ENCODE measurements at regions not wholly inside any gene's neighbourhood (a gene's known extent, or its start where the extent isn't known, plus 50 kb on each side); places are given as distances from the start of the nearest gene placed in this dataset.

GRCh38 chr10:4131407-4132215 lies 346.6 kb upstream of the KLF6 start:
- Histone ChIP-seq H3K36me3 (ENCODE audit: low read depth) (no peaks in the 10 kb centered on the region), H3K27me3 (replicated peaks; ENCODE audit: insufficient read depth) (no peaks in the 10 kb centered on the region), H4K20me1 (ENCODE audit: insufficient read depth) (no peaks in the 10 kb centered on the region), H3K27ac (peak overlapping the region; percentile 36), H3K4me3 (peak overlapping the region; percentile 36; the same call in 1 of the 2 replicates), H3K9ac (peak overlapping the region; percentile 10; the same call in 1 of the 2 replicates), H3K4me1 (ENCODE audit: insufficient read depth) (peaks cover 16% of the 10 kb centered on the region), H3F3A (ENCODE audit: insufficient read depth) (peaks cover 16% of the 10 kb centered on the region; the same call in 1 of the 2 replicates), H3K4me2 (ENCODE audit: unreplicated experiment) (peak overlapping the region; percentile 29), H3K9me3 (ENCODE audit: low read depth) (no peaks in the 10 kb centered on the region), H3K79me2 (ENCODE audit: insufficient read depth) (no peaks in the 10 kb centered on the region), H2AFZ (peak overlapping the region; percentile 52), H3K9me2 (ENCODE audit: insufficient read depth) (no peaks in the 10 kb centered on the region)
- in situ Hi-C loops (cut with MboI) = no loop called here
- 64 to 75% methylated on average over 5 of the region's 5 CpGs for WGBS, 2 experiments (ENCODE audit: low coverage in 1 of 2, low lambda C conversion rate in 2 of 2, missing lambda C conversion rate in 2 of 2)
- peak; percentile 90 for DNase-seq
- 0 out of 2 replicates have a peak, but pooled peaks have one; percentile 49 for TF ChIP-seq EZH2phosphoT487 (IDR thresholded peaks at IDR 0.05; ENCODE audit: insufficient read depth, low read depth)
- no peak for TF ChIP-seq EZH2 (IDR thresholded peaks at IDR 0.05; ENCODE audit: insufficient read depth, poor library complexity, severe bottlenecking)

- Histone ChIP-seq H2AFZ (no peak overlapping the region), H3K27me3 (replicated peaks; ENCODE audit: insufficient read depth) (no peaks in the 10 kb centered on the region), H3K4me3 (no peak overlapping the region), H4K20me1 (ENCODE audit: insufficient read depth) (no peaks in the 10 kb centered on the region), H3K79me2 (ENCODE audit: insufficient read depth) (no peaks in the 10 kb centered on the region), H3K27ac (no peak overlapping the region), H3K36me3 (ENCODE audit: low read depth) (no peaks in the 10 kb centered on the region), H3F3A (ENCODE audit: insufficient read depth) (peaks cover 16% of the 10 kb centered on the region; the same call in 1 of the 2 replicates), H3K9ac (no peak overlapping the region), H3K9me3 (ENCODE audit: low read depth) (no peaks in the 10 kb centered on the region), H3K4me2 (ENCODE audit: unreplicated experiment) (no peak overlapping the region), H3K4me1 (ENCODE audit: insufficient read depth) (peaks cover 16% of the 10 kb centered on the region), H3K9me2 (ENCODE audit: insufficient read depth) (no peaks in the 10 kb centered on the region)
- WGBS, 2 experiments (ENCODE audit: low coverage in 1 of 2, low lambda C conversion rate in 2 of 2, missing lambda C conversion rate in 2 of 2) = 91 to 96% methylated on average over 4 of the region's 4 CpGs
- in situ Hi-C loops (cut with MboI) = no loop called here
- DNase-seq = no peak
- TF ChIP-seq EZH2phosphoT487 (IDR thresholded peaks at IDR 0.05; ENCODE audit: insufficient read depth, low read depth) (no peak), EZH2 (IDR thresholded peaks at IDR 0.05; ENCODE audit: insufficient read depth, poor library complexity, severe bottlenecking) (no peak)
Measured at GRCh38 chr10:4130685-4131084, 345.7 kb upstream of the KLF6 start.

- Histone ChIP-seq H3K79me2 (ENCODE audit: insufficient read depth) (no peaks in the 10 kb centered on the region), H3K9ac (no peak overlapping the region), H3K4me1 (ENCODE audit: insufficient read depth) (peaks cover 16% of the 10 kb centered on the region), H3K36me3 (ENCODE audit: low read depth) (no peaks in the 10 kb centered on the region), H3F3A (ENCODE audit: insufficient read depth) (peaks cover 16% of the 10 kb centered on the region; the same call in 1 of the 2 replicates), H3K27me3 (replicated peaks; ENCODE audit: insufficient read depth) (no peaks in the 10 kb centered on the region), H3K4me3 (no peak overlapping the region), H3K4me2 (ENCODE audit: unreplicated experiment) (no peak overlapping the region), H4K20me1 (ENCODE audit: insufficient read depth) (no peaks in the 10 kb centered on the region), H2AFZ (no peak overlapping the region), H3K9me2 (ENCODE audit: insufficient read depth) (no peaks in the 10 kb centered on the region), H3K9me3 (ENCODE audit: low read depth) (no peaks in the 10 kb centered on the region), H3K27ac (no peak overlapping the region)
- DNase-seq = no peak
- in situ Hi-C loops (cut with MboI) = no loop called here
- WGBS, 2 experiments (ENCODE audit: low coverage in 1 of 2, low lambda C conversion rate in 2 of 2, missing lambda C conversion rate in 2 of 2) = 95 to 97% methylated on average over 12 of the region's 12 CpGs
- TF ChIP-seq EZH2phosphoT487 (IDR thresholded peaks at IDR 0.05; ENCODE audit: insufficient read depth, low read depth) (no peak), EZH2 (IDR thresholded peaks at IDR 0.05; ENCODE audit: insufficient read depth, poor library complexity, severe bottlenecking) (no peak)
Measured at GRCh38 chr10:4129866-4130477, 345.0 kb upstream of the KLF6 start.

GRCh38 chr10:4127518-4128315 lies 342.7 kb upstream of the KLF6 start:
- TF ChIP-seq EZH2phosphoT487 (IDR thresholded peaks at IDR 0.05; ENCODE audit: insufficient read depth, low read depth) = no peak
- TF ChIP-seq EZH2 (IDR thresholded peaks at IDR 0.05; ENCODE audit: insufficient read depth, poor library complexity, severe bottlenecking) = no peak
- peaks cover 16% of the 10 kb centered on the region; the same call in 1 of the 2 replicates for H3F3A ChIP-seq (ENCODE audit: insufficient read depth)
- no peaks in the 10 kb centered on the region for H3K36me3 ChIP-seq (ENCODE audit: low read depth)
- no peaks in the 10 kb centered on the region for H4K20me1 ChIP-seq (ENCODE audit: insufficient read depth)
- H3K27ac ChIP-seq = no peak overlapping the region
- 97 to 98% methylated on average over 7 of the region's 7 CpGs for WGBS, 2 experiments (ENCODE audit: low coverage in 1 of 2, low lambda C conversion rate in 2 of 2, missing lambda C conversion rate in 2 of 2)
- H3K9me2 ChIP-seq (ENCODE audit: insufficient read depth) = no peaks in the 10 kb centered on the region
- H3K79me2 ChIP-seq (ENCODE audit: insufficient read depth) = no peaks in the 10 kb centered on the region
- H3K27me3 ChIP-seq (replicated peaks; ENCODE audit: insufficient read depth) = no peaks in the 10 kb centered on the region
- H3K4me1 ChIP-seq (ENCODE audit: insufficient read depth) = peaks cover 16% of the 10 kb centered on the region
- DNase-seq = no peak
- no peaks in the 10 kb centered on the region for H3K9me3 ChIP-seq (ENCODE audit: low read depth)
- H3K4me3 ChIP-seq = no peak overlapping the region
- no peak overlapping the region for H3K4me2 ChIP-seq (ENCODE audit: unreplicated experiment)
- H3K9ac ChIP-seq = no peak overlapping the region
- in situ Hi-C loops (cut with MboI) = no loop called here
- no peak overlapping the region for H2AFZ ChIP-seq
